Choroid plexus epithelial cell (primary cell): ENCODE measurements at regions not wholly inside any gene's neighbourhood (a gene's known extent, or its start where the extent isn't known, plus 50 kb on each side); places are given as distances from the start of the nearest gene placed in this dataset.
A peak's percentile ranks its signal among the peaks of the same experiment; 100 is the strongest.
"Not testable (repeated sequence)": the region's sequence is repeated elsewhere in the genome, so short reads cannot be mapped to it uniquely, and the experiment has no call there.

Experiments
- DNase-seq: peaks from one replicate; pipeline ENCODE4 v3.0.0-alpha.2; 2010; ENCODE audit warnings: low read depth
- H3K4me3 ChIP-seq: 2 replicates; pipeline ENCODE4 v1.5.1; 2011; ENCODE audit warnings: low read depth, mild to moderate bottlenecking, control low read depth, low read length, moderate library complexity
- TF ChIP-seq, protein P1 (sequence below): conservative IDR thresholded peaks from 2 replicates; pipeline ENCODE4 v1.5.1; 2011; ENCODE audit warnings: low read depth, mild to moderate bottlenecking, control low read depth, inconsistent platforms, low read length, moderate library complexity

DNA sequence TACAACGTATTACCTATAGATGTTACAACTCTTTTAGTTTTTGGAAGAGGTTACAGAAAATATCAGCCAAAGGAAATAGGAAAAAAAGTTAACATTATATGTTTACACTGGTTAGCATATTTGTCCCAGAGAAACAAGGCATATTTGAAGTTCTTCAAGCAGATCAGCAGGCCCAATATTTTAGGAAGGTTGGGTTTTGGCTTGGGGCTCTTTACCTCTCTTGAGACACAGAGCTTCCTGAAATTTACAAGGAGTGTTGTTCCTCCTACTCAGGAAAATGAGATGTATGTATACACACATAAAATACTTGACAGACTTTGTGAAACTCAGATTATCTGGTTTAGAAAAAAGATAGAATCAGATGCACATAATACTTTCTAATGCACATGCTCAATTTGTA, 323.6 kb downstream of the HGF start:
- DNase-seq: no peak
- H3K4me3 ChIP-seq: no peak overlapping the region
- TF ChIP-seq, protein P1, sequence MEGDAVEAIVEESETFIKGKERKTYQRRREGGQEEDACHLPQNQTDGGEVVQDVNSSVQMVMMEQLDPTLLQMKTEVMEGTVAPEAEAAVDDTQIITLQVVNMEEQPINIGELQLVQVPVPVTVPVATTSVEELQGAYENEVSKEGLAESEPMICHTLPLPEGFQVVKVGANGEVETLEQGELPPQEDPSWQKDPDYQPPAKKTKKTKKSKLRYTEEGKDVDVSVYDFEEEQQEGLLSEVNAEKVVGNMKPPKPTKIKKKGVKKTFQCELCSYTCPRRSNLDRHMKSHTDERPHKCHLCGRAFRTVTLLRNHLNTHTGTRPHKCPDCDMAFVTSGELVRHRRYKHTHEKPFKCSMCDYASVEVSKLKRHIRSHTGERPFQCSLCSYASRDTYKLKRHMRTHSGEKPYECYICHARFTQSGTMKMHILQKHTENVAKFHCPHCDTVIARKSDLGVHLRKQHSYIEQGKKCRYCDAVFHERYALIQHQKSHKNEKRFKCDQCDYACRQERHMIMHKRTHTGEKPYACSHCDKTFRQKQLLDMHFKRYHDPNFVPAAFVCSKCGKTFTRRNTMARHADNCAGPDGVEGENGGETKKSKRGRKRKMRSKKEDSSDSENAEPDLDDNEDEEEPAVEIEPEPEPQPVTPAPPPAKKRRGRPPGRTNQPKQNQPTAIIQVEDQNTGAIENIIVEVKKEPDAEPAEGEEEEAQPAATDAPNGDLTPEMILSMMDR: no peak

DNA sequence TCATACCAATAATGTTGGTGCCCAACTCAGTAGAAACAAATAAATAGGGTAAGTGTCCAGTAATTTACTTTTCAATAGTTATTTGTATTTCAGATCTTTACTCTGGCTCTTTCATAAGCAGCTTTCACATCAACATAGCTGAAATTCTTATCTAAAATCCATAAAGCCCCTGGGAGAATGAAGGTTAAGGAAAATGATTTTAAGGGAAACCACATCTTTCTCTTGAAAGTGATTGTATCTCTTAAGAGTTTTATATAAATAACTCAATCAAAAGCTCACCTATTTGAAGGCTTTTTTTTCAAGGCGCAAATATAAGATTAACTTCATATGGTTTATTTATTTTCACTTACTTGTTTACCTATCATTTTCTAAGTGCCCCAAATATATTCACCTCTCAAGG, 324.4 kb downstream of the HGF start:
- TF ChIP-seq, protein P1: no peak
- no peak overlapping the region for H3K4me3 ChIP-seq
- DNase-seq: peak; percentile 21

DNA sequence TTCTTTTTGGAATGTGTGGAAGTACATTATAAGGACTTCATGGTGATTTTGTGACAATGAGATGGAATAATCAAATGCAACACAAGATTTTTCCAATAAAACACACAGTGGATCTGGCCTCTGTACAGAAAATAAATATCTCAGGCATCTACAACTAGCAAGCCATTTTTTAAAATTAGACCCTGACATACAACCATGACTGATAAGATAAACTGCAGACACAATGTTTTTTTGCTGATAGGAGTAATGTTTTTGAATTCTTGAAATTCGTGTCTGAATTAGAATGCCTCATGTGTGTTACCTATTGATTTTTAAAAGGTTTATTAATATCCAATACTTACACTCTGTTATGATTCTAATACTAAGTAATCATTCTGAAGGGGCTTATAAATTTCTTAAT, 328.1 kb downstream of the HGF start:
- no peak overlapping the region for H3K4me3 ChIP-seq
- DNase-seq: no peak
- TF ChIP-seq, protein P1: no peak

DNA sequence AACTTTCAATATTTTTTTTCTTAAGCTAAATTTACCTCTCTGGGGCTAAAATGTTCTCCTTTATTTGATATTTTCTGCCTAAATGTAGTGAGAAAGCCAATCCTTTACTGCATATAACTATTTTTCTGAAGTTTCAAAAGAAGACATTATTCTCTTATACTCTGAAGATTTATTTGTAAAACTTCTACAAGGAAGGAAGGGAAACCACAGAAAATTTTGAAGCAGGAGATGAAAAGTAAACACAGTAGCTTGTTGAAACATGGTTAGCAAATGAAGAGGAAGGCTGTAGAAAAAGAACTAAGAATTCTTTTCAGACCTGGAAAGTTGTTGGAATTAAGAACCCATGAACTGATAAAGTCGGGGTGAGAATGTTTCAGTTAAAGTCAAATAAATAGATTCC, 330.3 kb downstream of the HGF start:
- peak; percentile 37 for DNase-seq
- no peak overlapping the region for H3K4me3 ChIP-seq
- TF ChIP-seq, protein P1: no peak

DNA sequence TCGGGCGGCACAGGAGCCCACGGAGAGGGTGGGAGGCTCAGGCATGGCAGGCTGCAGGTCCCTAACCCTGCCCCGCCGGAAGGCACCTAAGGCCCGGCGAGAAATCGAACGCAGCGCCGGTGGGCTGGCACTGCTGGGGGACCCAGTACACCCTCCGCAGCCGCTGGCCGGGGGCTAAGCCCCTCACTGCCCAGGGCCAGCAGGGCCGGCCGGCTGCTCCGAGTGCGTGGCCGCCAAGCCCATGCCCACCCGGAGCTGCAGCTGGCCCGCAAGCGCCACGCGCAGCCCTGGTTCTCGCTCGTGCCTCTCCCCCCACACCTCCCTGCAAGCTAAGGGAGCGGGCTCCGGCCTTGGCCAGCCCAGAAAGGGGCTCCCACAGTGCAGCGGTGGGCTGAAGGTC, 332.7 kb downstream of the HGF start:
- not testable (repeated sequence) for DNase-seq, H3K4me3 ChIP-seq

DNA sequence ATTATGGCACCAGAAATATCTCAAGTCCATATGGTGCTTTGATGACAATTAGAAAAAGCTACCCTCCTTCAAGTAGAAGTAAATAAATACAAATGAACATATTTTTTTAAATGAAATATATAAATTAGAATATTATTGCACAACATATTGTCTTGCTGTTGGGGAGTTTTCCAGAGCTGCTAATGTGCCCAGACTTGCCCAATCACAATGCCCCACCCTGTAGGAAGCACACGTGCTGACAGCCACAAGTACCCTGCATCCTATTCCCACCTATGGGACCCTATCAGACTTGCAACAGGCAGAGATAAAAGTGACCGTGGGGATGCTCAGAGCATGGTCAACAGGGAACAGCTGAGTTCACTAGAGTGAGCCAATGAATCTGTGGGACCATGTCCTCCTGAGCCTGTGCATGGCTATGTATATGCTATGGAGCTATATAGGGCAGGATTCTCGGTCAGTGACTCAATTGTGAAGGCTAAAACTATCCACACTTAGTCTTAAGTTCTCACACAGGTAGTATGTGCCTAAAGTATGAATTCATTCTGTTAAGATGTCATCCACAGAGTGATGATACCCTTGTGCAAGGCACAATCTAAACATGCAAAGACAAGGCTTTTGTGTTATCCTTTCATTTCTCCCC, 336.0 kb downstream of the HGF start:
- TF ChIP-seq, protein P1: no peak
- no peak overlapping the region for H3K4me3 ChIP-seq
- DNase-seq: no peak

DNA sequence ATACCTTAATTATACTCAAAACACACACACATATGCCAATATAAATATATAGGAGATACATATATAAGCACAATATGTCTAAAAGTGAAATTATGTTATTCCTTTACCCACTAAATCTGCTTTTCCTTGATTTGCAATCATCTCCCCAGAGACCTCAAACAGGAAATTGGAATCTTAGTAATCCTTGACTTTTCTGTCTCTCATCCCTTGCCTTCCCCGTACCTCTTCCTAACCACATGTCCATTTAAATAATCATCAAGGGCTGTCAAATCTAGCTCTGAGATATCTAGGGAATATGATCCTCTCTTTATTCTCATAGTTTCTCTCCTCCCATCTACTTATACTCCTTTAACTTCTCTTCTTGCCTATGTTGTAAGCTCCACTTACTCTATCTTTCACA, 336.6 kb downstream of the HGF start:
- TF ChIP-seq, protein P1: no peak
- no peak overlapping the region for H3K4me3 ChIP-seq
- DNase-seq: no peak
